HepG2 (cell line): ENCODE measurements at regions not wholly inside any gene's neighbourhood (a gene's known extent, or its start where the extent isn't known, plus 50 kb on each side); places are given as distances from the start of the nearest gene placed in this dataset.

Experiments
- GFI1 ChIP-seq: sonication (generic); formaldehyde crosslinking; IDR thresholded peaks from 2 replicates; pipeline ENCODE4 v1.5.0; 2020; ENCODE audit warnings: missing genetic modification reagents, mild to moderate bottlenecking, borderline replicate concordance
- HNRNPK ChIP-seq: fragments of 200-400 bp; formaldehyde crosslinking; IDR thresholded peaks from 2 replicates; pipeline ENCODE4 v1.6.1; 2018; ENCODE audit warnings: low read length, low read depth, moderate library complexity, mild to moderate bottlenecking; ENCODE audit not compliant: poor library complexity, severe bottlenecking
- HNRNPUL1 ChIP-seq: fragments of 200-400 bp; formaldehyde crosslinking; IDR thresholded peaks from 2 replicates; pipeline ENCODE4 v1.6.1; 2017; ENCODE audit warnings: low read depth, mild to moderate bottlenecking, low read length, moderate library complexity
- MAFG ChIP-seq: sonication (generic); formaldehyde crosslinking; IDR thresholded peaks from 2 replicates; pipeline ENCODE4 v1.5.1; 2020; ENCODE audit warnings: mild to moderate bottlenecking, missing genetic modification reagents
- MTF2 ChIP-seq: sonication (generic); formaldehyde crosslinking; IDR thresholded peaks from 2 replicates; pipeline ENCODE4 v1.5.0; 2020; ENCODE audit warnings: missing genetic modification reagents, borderline replicate concordance
- NCOR1 ChIP-seq: fragments of 200-600 bp; sonication (generic); IDR thresholded peaks from 2 replicates; pipeline ENCODE4 v1.7.0; 2017; ENCODE audit warnings: antibody characterized with exemption, low read length, borderline replicate concordance
- NR2F2 ChIP-seq: IDR thresholded peaks from 2 replicates; pipeline ENCODE4 v1.6.1; 2012; ENCODE audit warnings: low read depth, inconsistent platforms, borderline replicate concordance
- NR2F6 ChIP-seq, 2 experiments: IDR thresholded peaks; 2 replicates each; pipeline ENCODE4 v1.6.1; 2016; ENCODE audit warnings: antibody characterized with exemption in 1 of 2, mild to moderate bottlenecking in 1 of 2
- PITX1 ChIP-seq: sonication (generic); formaldehyde crosslinking; IDR thresholded peaks from 2 replicates; pipeline ENCODE4 v1.5.1; 2020; ENCODE audit warnings: mild to moderate bottlenecking, missing genetic modification reagents
- PPARG ChIP-seq: conservative IDR thresholded peaks from 2 replicates; pipeline ENCODE4 v1.6.1; 2016; ENCODE audit warnings: missing biosample characterization, missing genetic modification reagents
- REPIN1 ChIP-seq: sonication (generic); formaldehyde crosslinking; IDR thresholded peaks from 2 replicates; pipeline ENCODE4 v1.8.0; 2022; ENCODE audit warnings: missing genetic modification reagents, low read depth, mild to moderate bottlenecking, borderline replicate concordance
- REXO4 ChIP-seq: sonication (generic); formaldehyde crosslinking; IDR thresholded peaks from 2 replicates; pipeline ENCODE4 v1.8.0; 2022; ENCODE audit warnings: missing genetic modification reagents, mild to moderate bottlenecking, borderline replicate concordance
- RFX1 ChIP-seq: fragments of 450-650 bp; IDR thresholded peaks from 2 replicates; pipeline ENCODE4 v1.6.1; 2017
- RFX5 ChIP-seq: IDR thresholded peaks from 2 replicates; pipeline ENCODE4 v1.6.1; 2011; ENCODE audit warnings: low read depth, low read length, improper control_type of control experiment
- SMARCE1 ChIP-seq: fragments of 450-650 bp; IDR thresholded peaks from 2 replicates; pipeline ENCODE4 v1.6.1; 2017; ENCODE audit warnings: borderline replicate concordance
- TBX3 ChIP-seq: fragments of 450-650 bp; IDR thresholded peaks from 2 replicates; pipeline ENCODE4 v1.6.1; 2017; ENCODE audit warnings: antibody characterized with exemption, mild to moderate bottlenecking, inconsistent platforms, borderline replicate concordance
- TCF7 ChIP-seq: sonication (generic); IDR thresholded peaks from 2 replicates; pipeline ENCODE4 v1.6.1; 2016; ENCODE audit warnings: antibody characterized with exemption, low read depth
- TFAP4 ChIP-seq: sonication (generic); IDR thresholded peaks from 2 replicates; pipeline ENCODE4 v1.6.1; 2016; ENCODE audit warnings: low read depth, borderline replicate concordance
- THYN1 ChIP-seq: sonication (generic); formaldehyde crosslinking; IDR thresholded peaks from 2 replicates; pipeline ENCODE4 v1.8.1; 2023; ENCODE audit warnings: low read depth, mild to moderate bottlenecking, moderate library complexity, missing genetic modification reagents, borderline replicate concordance
- ZBTB34 ChIP-seq: sonication (generic); formaldehyde crosslinking; IDR thresholded peaks from 2 replicates; pipeline ENCODE4 v1.8.0; 2022; ENCODE audit warnings: mild to moderate bottlenecking, missing genetic modification reagents
- ZFX ChIP-seq: sonication (generic); formaldehyde crosslinking; IDR thresholded peaks from 2 replicates; pipeline ENCODE4 v1.4.0; 2020; ENCODE audit warnings: mild to moderate bottlenecking, low read depth, missing genetic modification reagents, moderate library complexity
- ZNF101 ChIP-seq: sonication (generic); formaldehyde crosslinking; IDR thresholded peaks from 2 replicates; pipeline ENCODE4 v1.4.0; 2020; ENCODE audit warnings: mild to moderate bottlenecking, low read depth, missing genetic modification reagents, borderline replicate concordance
- ZNF143 ChIP-seq: sonication (generic); formaldehyde crosslinking; IDR thresholded peaks from 2 replicates; pipeline ENCODE4 v1.4.0; 2020; ENCODE audit warnings: missing genetic modification reagents
- ZNF431 ChIP-seq: sonication (generic); formaldehyde crosslinking; IDR thresholded peaks from 2 replicates; pipeline ENCODE4 v1.9.0; 2022; ENCODE audit warnings: missing genetic modification reagents, low read depth, mild to moderate bottlenecking, borderline replicate concordance
- ZNF678 ChIP-seq: sonication (generic); formaldehyde crosslinking; IDR thresholded peaks from 2 replicates; pipeline ENCODE4 v1.4.0; 2020; ENCODE audit warnings: mild to moderate bottlenecking, missing genetic modification reagents
- ZNF768 ChIP-seq: sonication (generic); formaldehyde crosslinking; IDR thresholded peaks from 2 replicates; pipeline ENCODE4 v1.4.0; 2020; ENCODE audit warnings: missing genetic modification reagents
- ZNF883 ChIP-seq: sonication (generic); formaldehyde crosslinking; IDR thresholded peaks from 2 replicates; pipeline ENCODE4 v1.5.1; 2020; ENCODE audit warnings: mild to moderate bottlenecking, missing genetic modification reagents; ENCODE audit errors: not compliant biosample characterization
- TF ChIP-seq, protein P1 (sequence below): sonication (generic); formaldehyde crosslinking; IDR thresholded peaks from 2 replicates; pipeline ENCODE4 v1.5.0; 2020; ENCODE audit warnings: missing genetic modification reagents
- TF ChIP-seq, protein P2 (sequence below): sonication (generic); formaldehyde crosslinking; IDR thresholded peaks from 2 replicates; pipeline ENCODE4 v1.8.0; 2022; ENCODE audit warnings: mild to moderate bottlenecking, missing genetic modification reagents; ENCODE audit not compliant: insufficient replicate concordance

- TF ChIP-seq HNRNPUL1 (no peak), ZNF431 (CRISPR knock-in tag) (no peak), ZNF768 (CRISPR knock-in tag) (no peak), MAFG (no peak), TCF7 (no peak), NCOR1 (0 out of 2 replicates have a peak, but pooled peaks have one; percentile 27), NR2F2 (peak; percentile 20; the same call in 1 of the 2 replicates), ZNF883 (CRISPR knock-in tag) (no peak), THYN1 (CRISPR knock-in tag) (no peak), RFX1 (no peak), ZFX (CRISPR knock-in tag) (no peak), MTF2 (no peak), NR2F6 (IDR thresholded peaks at IDR 0.05) (no peak), NR2F6 (CRISPR knock-in tag; IDR thresholded peaks at IDR 0.05) (0 out of 2 replicates have a peak, but pooled peaks have one; percentile 10), REXO4 (CRISPR knock-in tag) (no peak), PPARG (CRISPR knock-in tag) (peak; percentile 68), TBX3 (no peak), ZNF143 (CRISPR knock-in tag) (no peak), RFX5 (no peak), GFI1 (CRISPR knock-in tag) (no peak), PITX1 (no peak), ZBTB34 (no peak), ZNF101 (CRISPR knock-in tag) (no peak), HNRNPK (no peak), REPIN1 (CRISPR knock-in tag) (no peak), TFAP4 (no peak), ZNF678 (CRISPR knock-in tag) (no peak), SMARCE1 (no peak)
- TF ChIP-seq, protein P1, sequence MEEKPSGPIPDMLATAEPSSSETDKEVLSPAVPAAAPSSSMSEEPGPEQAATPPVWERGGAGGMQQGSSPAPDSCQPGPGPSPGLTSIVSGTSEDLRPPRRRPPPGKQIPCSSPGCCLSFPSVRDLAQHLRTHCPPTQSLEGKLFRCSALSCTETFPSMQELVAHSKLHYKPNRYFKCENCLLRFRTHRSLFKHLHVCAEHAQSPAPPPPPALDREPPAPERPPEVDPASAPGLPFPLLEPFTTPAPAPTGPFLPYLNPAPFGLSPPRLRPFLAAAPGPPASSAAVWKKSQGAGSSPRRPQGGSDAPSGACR: no peak
- TF ChIP-seq, protein P2, sequence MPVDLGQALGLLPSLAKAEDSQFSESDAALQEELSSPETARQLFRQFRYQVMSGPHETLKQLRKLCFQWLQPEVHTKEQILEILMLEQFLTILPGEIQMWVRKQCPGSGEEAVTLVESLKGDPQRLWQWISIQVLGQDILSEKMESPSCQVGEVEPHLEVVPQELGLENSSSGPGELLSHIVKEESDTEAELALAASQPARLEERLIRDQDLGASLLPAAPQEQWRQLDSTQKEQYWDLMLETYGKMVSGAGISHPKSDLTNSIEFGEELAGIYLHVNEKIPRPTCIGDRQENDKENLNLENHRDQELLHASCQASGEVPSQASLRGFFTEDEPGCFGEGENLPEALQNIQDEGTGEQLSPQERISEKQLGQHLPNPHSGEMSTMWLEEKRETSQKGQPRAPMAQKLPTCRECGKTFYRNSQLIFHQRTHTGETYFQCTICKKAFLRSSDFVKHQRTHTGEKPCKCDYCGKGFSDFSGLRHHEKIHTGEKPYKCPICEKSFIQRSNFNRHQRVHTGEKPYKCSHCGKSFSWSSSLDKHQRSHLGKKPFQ (CRISPR knock-in tag): no peak
Measured at GRCh38 chrX:129123795-129124194, 399.5 kb downstream of the SMARCA1 start (continued).
